CD4-positive, alpha-beta T cell treated with Interleukin-10 for 1 hour (primary cell): ENCODE measurements at regions not wholly inside any gene's neighbourhood (a gene's known extent, or its start where the extent isn't known, plus 50 kb on each side); places are given as distances from the start of the nearest gene placed in this dataset.

Source experiments
- DNase-seq: peaks from one replicate; pipeline ENCODE4 v3.0.0-alpha.2; 2020

- DNase-seq = no peak
These were observed 110.0 kb upstream of the ARHGAP5 start for GRCh38 chr14:31966896-31967668.

- no peak for DNase-seq
These were observed 109.5 kb upstream of the ARHGAP5 start for GRCh38 chr14:31967669-31967975.

GRCh38 chr14:31968107-31968810 is 108.8 kb upstream of the ARHGAP5 start:
- no peak for DNase-seq

- no peak for DNase-seq
These were observed 108.0 kb upstream of the ARHGAP5 start for GRCh38 chr14:31968956-31969698.

GRCh38 chr14:31969699-31970240 is 107.3 kb upstream of the ARHGAP5 start:
- DNase-seq = no peak

GRCh38 chr14:31970744-31971143 is 106.4 kb upstream of the ARHGAP5 start:
- DNase-seq = no peak

- no peak for DNase-seq
These were observed 105.5 kb upstream of the ARHGAP5 start for GRCh38 chr14:31971612-31972011.

GRCh38 chr14:31977001-31977556 is 100.0 kb upstream of the ARHGAP5 start:
- DNase-seq = no peak

- DNase-seq = no peak
These were observed 98.7 kb upstream of the ARHGAP5 start for GRCh38 chr14:31978423-31978822.

GRCh38 chr14:31982642-31983041 is 94.5 kb upstream of the ARHGAP5 start:
- DNase-seq = no peak

GRCh38 chr14:31986405-31986804 is 90.7 kb upstream of the ARHGAP5 start:
- DNase-seq = no peak

GRCh38 chr14:31987721-31988120 is 89.4 kb upstream of the ARHGAP5 start:
- no peak for DNase-seq

GRCh38 chr14:31988244-31988643 is 88.9 kb upstream of the ARHGAP5 start:
- DNase-seq = no peak

- DNase-seq = no peak
These were observed 86.8 kb upstream of the ARHGAP5 start for GRCh38 chr14:31990183-31990857.

- DNase-seq = no peak
These were observed 86.1 kb upstream of the ARHGAP5 start for GRCh38 chr14:31990926-31991572.

- no peak for DNase-seq
These were observed 85.1 kb upstream of the ARHGAP5 start for GRCh38 chr14:31992011-31992447.

GRCh38 chr14:31993521-31993951 is 83.6 kb upstream of the ARHGAP5 start:
- DNase-seq = no peak

- DNase-seq = no peak
These were observed 82.6 kb upstream of the ARHGAP5 start for GRCh38 chr14:31994391-31995033.

- DNase-seq = no peak
These were observed 73.5 kb upstream of the ARHGAP5 start for GRCh38 chr14:32003585-32003984.

- DNase-seq = no peak
These were observed 72.8 kb upstream of the ARHGAP5 start for GRCh38 chr14:32004300-32004699.

- no peak for DNase-seq
These were observed 71.5 kb upstream of the ARHGAP5 start for GRCh38 chr14:32005628-32006027.
